ENCODE measurements at regions not wholly inside any gene's neighbourhood (a gene's known extent, or its start where the extent isn't known, plus 50 kb on each side); places are given as distances from the start of the nearest gene placed in this dataset.

GRCh38 chr7:68760556-68760955 lies 837.7 kb upstream of the AUTS2 start:
- ChIA-PET POLR2A (ENCODE audit: unreplicated experiment) (no interaction called here), CTCF (no interaction called here)
- Histone ChIP-seq H3K4me1 (ENCODE audit: control insufficient read depth, insufficient read depth, low read length) (no peaks in the 10 kb centered on the region), H3K4ac (ENCODE audit: low read depth, low read length) (no peak overlapping the region), H3K27me3 (ENCODE audit: control insufficient read depth, insufficient read depth, low read length) (no peaks in the 10 kb centered on the region), H3K23ac (ENCODE audit: low read depth, low read length) (no peak overlapping the region), H2BK20ac (ENCODE audit: low read depth, low read length) (no peak overlapping the region), H2AFZ (replicated peaks; ENCODE audit: low read length, poor library complexity) (no peak overlapping the region), H3K79me1 (ENCODE audit: low read depth in 1 of 2, low read length in 2 of 2) (no peaks in the 10 kb centered on the region), H3K18ac (ENCODE audit: low read depth, low read length) (no peak overlapping the region), H2BK15ac (ENCODE audit: low read depth, low read length) (no peak overlapping the region), H2BK120ac (ENCODE audit: low read depth, low read length) (no peak overlapping the region), H3K27ac (ENCODE audit: insufficient read depth, low read length) (no peak overlapping the region), H4K8ac (ENCODE audit: low read depth in 2 of 2, low read length in 2 of 2) (no peak overlapping the region), H3K9me1 (ENCODE audit: insufficient read depth, low read length) (no peaks in the 10 kb centered on the region), H4K91ac (ENCODE audit: insufficient read depth, low read depth, low read length) (no peak overlapping the region), H2BK5ac (ENCODE audit: low read depth, low read length, poor library complexity, severe bottlenecking) (no peak overlapping the region), H3K36me3 (ENCODE audit: control insufficient read depth, insufficient read depth, low read length) (no peaks in the 10 kb centered on the region), H3K4me2 (ENCODE audit: low read depth, low read length) (no peak overlapping the region), H3K9ac (ENCODE audit: low read depth, low read length) (no peak overlapping the region), H3K4me3 (ENCODE audit: insufficient read depth, low read depth, low read length) (no peak overlapping the region), H3K9me3 (ENCODE audit: control insufficient read depth, insufficient read depth, low read length) (peaks cover 3% of the 10 kb centered on the region; the same call in 1 of the 2 replicates), H3K14ac (replicated peaks; ENCODE audit: low read depth, low read length) (no peak overlapping the region), H2AK5ac (ENCODE audit: low read depth, low read length) (no peak overlapping the region), H4K5ac (ENCODE audit: low read depth, low read length) (no peak overlapping the region), H3K56ac (ENCODE audit: extremely low read depth, insufficient read depth, low read length) (no peak overlapping the region), H2AK9ac (replicated peaks; ENCODE audit: low read depth, low read length, poor library complexity) (no peak overlapping the region), H4K20me1 (ENCODE audit: insufficient read depth, low read length) (no peaks in the 10 kb centered on the region)
- in situ Hi-C loops (cut with MboI; ENCODE audit: low sequenced_read_pairs): no loop called here
- no TSS peak for BruUV-seq (replicated peaks)
- intact Hi-C loops (cut with micrococcal nuclease): no loop called here
- TF ChIP-seq MAZ (IDR thresholded peaks at IDR 0.05; ENCODE audit: borderline replicate concordance, low read depth, low read length) (no peak), FOS (IDR thresholded peaks at IDR 0.05; ENCODE audit: low read depth, low read length) (no peak), MAFK (IDR thresholded peaks at IDR 0.05; ENCODE audit: low read depth, low read length) (no peak), POLR2A (IDR thresholded peaks at IDR 0.05; ENCODE audit: low read depth, low read length) (no peak), ELK1 (IDR thresholded peaks at IDR 0.05; ENCODE audit: borderline replicate concordance, low read depth, low read length) (no peak), SMC3 (IDR thresholded peaks at IDR 0.05; ENCODE audit: low read depth, low read length) (no peak), RAD21 (IDR thresholded peaks at IDR 0.05; ENCODE audit: low read length) (no peak), NFE2L2 (IDR thresholded peaks at IDR 0.05; ENCODE audit: low read depth, low read length) (no peak), CEBPB (IDR thresholded peaks at IDR 0.05; ENCODE audit: low read depth, low read length) (no peak), BHLHE40 (IDR thresholded peaks at IDR 0.05; ENCODE audit: low read depth, low read length) (no peak), USF2 (IDR thresholded peaks at IDR 0.05; ENCODE audit: low read depth, low read length) (no peak), CTCF (conservative IDR thresholded peaks at IDR 0.05; ENCODE audit: low read depth, low read length) (no peak), RFX5 (IDR thresholded peaks at IDR 0.05; ENCODE audit: low read depth, low read length) (no peak), MXI1 (IDR thresholded peaks at IDR 0.05; ENCODE audit: borderline replicate concordance, low read depth, low read length) (no peak), RCOR1 (IDR thresholded peaks at IDR 0.05; ENCODE audit: insufficient replicate concordance, low read length) (no peak), CHD1 (IDR thresholded peaks at IDR 0.05; ENCODE audit: low read depth, low read length) (no peak)
- ATAC-seq (ENCODE audit: low read depth) (no peak), DNase-seq (no peak)
- WGBS, 2 experiments (ENCODE audit: extremely low coverage in 2 of 2, insufficient read length in 1 of 2): no CpG with 5 or more reads among the region's 3 CpGs
- dilution Hi-C loops (cut with HindIII; ENCODE audit: low sequenced_read_pairs, unreplicated experiment): no loop called here

Measured in IMR-90 (cell line).